ENCODE measurements at regions not wholly inside any gene's neighbourhood (a gene's known extent, or its start where the extent isn't known, plus 50 kb on each side); places are given as distances from the start of the nearest gene placed in this dataset.

DNA sequence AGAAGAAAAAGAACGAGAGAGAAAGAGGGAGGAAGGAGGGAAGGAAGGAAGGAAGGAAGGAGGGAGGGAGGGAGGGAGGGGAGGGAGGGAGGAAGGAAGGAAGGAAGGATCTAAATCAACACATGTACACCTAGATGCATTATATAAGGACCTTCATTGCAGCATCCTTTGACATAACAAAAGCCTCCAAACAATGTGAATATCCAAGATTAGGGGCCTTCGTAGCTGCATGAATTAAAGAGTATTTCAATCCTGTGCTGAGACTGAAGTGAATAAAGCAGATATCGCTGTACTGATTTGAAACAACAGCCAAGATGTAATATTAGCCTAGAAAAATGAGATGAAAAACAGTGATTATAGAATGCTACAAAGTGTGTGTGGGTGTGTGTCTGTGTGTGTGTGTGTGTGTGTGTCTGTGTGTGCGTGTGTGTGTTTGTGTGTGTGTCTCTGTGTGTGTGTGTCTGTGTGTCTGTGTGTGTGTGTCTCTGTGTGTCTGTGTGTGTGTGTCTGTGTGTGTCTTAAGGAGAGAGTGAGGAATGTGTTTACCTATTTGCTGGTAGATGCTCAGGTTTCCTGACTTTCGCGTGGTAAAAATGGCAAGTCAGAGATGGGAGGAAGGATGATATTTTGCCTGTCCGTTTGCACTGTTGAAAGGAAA, 129.0 kb upstream of the PTPN1 start:
- H3K4me3 ChIP-seq (ENCODE audit: low read length) = no peak overlapping the region
- DNase-seq (ENCODE audit: low read depth) = no peak

DNA sequence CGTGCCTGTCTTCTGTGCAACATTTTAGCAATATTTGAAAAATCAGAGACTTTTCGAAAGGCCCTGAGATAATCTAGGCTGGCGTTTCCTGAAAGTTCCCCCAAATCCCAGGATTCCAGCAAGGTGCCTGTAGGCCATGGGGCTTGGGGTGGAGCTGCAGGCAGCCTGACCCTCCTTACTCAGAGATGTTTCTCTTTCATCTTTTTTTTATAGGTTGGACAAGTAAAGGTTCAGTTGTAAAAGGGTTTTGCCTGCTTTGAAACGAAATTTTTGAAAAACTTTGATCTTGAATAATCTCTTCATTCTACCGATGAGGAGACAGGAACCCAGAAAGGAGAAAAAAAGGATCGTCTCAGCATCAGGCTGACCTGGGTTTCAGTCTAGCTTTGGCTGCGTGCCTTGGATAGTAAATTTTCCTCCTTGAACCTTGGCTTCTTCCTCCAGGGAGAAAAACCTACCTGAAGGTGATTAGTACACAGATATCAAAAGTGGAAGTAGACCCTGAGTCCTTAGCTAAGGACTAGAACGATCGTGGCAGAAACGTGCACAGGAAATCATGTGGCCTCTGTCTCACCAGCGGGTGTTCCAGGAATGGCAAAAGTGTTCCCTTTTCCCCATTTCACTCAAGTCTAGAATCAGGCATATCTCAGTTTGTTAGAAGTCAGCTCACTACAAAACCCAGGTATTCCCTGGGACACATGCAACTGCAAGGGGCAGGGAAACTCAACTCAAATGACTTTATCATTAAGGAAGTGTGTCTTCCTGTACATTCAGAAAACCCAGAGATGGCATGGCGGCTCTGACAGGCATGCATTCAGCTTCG, 128.2 kb upstream of the PTPN1 start:
- DNase-seq (ENCODE audit: low read depth) = no peak
- H3K4me3 ChIP-seq (ENCODE audit: low read length) = no peak overlapping the region
- TF ChIP-seq, protein P1, sequence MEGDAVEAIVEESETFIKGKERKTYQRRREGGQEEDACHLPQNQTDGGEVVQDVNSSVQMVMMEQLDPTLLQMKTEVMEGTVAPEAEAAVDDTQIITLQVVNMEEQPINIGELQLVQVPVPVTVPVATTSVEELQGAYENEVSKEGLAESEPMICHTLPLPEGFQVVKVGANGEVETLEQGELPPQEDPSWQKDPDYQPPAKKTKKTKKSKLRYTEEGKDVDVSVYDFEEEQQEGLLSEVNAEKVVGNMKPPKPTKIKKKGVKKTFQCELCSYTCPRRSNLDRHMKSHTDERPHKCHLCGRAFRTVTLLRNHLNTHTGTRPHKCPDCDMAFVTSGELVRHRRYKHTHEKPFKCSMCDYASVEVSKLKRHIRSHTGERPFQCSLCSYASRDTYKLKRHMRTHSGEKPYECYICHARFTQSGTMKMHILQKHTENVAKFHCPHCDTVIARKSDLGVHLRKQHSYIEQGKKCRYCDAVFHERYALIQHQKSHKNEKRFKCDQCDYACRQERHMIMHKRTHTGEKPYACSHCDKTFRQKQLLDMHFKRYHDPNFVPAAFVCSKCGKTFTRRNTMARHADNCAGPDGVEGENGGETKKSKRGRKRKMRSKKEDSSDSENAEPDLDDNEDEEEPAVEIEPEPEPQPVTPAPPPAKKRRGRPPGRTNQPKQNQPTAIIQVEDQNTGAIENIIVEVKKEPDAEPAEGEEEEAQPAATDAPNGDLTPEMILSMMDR (conservative IDR thresholded peaks at IDR 0.05; ENCODE audit: low read length) = no peak

More for the DNA sequence above, 129.0 kb upstream of the PTPN1 start:
- TF ChIP-seq, protein P1 (conservative IDR thresholded peaks at IDR 0.05; ENCODE audit: low read length) = no peak

DNA sequence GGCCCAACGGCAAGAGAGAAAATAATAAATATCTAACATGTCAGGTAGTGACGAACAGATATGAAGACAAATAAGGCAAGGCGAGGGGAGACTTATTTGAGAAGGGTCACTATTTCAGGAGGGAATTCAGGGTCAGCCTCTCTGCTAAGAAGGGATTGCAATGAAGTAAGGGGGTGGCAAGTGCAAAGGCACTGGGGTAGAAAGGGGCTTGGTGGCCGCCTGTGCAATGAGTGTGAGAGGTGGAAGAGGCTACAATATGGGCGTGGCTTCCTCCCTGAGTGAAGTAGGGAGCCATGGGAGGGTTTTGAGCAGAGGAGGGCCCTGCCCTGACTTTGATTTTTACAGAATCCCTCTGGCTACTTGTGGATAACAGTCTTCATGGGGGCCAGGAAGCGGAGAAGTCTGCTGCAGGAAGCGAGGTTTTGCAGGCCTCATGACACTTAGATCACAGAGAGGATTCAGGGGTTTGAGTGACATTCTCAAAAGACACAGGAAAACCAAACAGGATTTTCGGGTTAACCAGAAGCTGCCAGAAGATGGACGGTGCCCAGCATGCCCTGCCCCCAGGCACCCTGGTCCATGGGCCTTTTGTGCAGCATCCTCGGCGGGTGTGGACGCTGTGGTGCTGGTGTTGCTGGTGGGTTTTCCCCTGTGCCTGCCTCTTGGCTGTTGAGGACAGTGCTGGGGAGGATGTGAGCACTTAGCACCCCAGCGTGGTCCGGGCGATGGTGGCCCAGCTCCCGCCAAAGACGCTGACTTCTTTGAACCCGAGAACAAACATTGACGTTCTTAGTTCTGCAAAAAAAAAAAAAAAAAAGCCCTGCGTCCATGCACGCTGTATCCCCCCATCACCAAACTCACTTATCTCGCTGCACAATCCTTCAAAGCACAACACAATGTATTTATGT, 124.2 kb upstream of the PTPN1 start:
- TF ChIP-seq, protein P1 (conservative IDR thresholded peaks at IDR 0.05; ENCODE audit: low read length) = no peak
- H3K4me3 ChIP-seq (ENCODE audit: low read length) = no peak overlapping the region
- DNase-seq (ENCODE audit: low read depth) = no peak

DNA sequence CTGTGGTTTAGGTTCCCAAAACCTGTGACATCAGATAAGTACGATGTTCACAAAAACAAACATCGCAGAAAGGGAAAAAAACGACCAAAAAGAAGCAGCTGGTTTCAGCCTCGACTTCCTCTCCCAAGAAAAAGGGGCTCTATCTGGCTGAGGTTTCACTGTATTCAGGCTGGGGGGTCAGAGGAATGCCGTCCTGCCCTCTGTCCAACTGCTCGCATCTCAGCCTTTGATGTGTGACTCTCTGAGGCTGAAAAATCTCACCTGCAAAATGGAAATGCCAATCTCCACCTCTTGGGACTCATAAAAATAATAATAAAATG, 123.6 kb upstream of the PTPN1 start:
- TF ChIP-seq, protein P1 (conservative IDR thresholded peaks at IDR 0.05; ENCODE audit: low read length) = no peak
- no peak for DNase-seq (ENCODE audit: low read depth)
- H3K4me3 ChIP-seq (ENCODE audit: low read length) = no peak overlapping the region

DNA sequence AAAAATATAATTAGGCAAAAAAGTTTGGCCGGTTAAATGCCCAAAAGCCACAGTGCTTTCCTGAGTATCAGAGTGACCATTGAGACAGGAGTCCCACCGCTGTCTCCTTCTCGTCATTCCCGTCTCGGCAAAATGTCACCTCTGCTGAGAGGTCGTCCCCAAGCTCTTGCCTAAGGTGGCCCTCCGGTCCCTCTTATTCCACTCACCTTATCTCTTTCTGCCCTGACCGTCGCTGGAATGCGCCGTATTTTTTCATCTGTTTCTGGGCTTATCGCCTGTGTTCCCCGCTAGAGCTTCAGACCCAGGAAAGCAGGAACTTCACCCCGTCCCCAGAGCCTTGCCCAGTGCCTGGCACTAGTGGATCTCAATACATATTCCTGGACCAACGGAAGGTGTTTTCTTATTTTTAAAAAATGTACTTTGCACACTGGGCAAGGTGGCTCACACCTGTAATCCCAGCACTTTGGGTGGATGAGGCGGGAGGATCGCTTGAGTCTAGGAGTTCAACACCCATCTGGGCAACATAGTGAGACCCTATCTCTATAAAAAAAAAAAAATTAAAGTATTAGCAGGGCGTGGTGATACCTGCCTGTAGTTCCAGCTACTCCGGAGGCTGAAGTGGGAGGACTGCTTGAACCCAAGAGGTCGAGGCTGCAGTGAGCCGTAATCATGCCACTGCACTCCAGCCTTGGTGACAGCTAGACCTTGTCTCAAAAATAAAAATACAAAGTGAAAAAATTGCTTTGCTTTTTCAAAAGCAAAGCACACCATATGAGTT, 122.8 kb upstream of the PTPN1 start:
- no peak for DNase-seq (ENCODE audit: low read depth)

DNA sequence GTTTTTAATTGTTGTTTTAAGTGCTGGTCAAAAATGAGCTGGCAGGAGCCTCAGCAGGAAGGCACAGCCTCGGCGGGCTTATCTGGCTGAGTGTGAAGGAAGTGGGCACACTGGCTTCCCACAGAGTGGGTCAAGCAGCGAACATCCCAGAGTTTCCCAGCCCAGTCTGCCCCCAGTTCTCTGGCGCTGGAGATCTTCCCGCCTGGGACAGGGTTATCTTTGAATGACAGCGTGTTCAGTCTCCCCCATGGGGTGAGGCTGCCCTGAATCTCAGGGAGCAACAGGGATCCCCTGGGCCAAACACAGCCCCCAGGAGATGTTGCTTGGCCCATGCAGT, 122.2 kb upstream of the PTPN1 start:
- no peak for DNase-seq (ENCODE audit: low read depth)
- TF ChIP-seq, protein P1 (conservative IDR thresholded peaks at IDR 0.05; ENCODE audit: low read length) = no peak

More for the DNA sequence above, 122.8 kb upstream of the PTPN1 start:
- no peak overlapping the region for H3K4me3 ChIP-seq (ENCODE audit: low read length)
- TF ChIP-seq, protein P1 (conservative IDR thresholded peaks at IDR 0.05; ENCODE audit: low read length) = no peak

More for the DNA sequence above, 122.2 kb upstream of the PTPN1 start:
- no peak overlapping the region for H3K4me3 ChIP-seq (ENCODE audit: low read length)

All from AG10803 (cell line).